Renal cortical epithelial cell (primary cell): ENCODE measurements at regions not wholly inside any gene's neighbourhood (a gene's known extent, or its start where the extent isn't known, plus 50 kb on each side); places are given as distances from the start of the nearest gene placed in this dataset.
A peak's percentile ranks its signal among the peaks of the same experiment; 100 is the strongest.

Experiments
- DNase-seq: peaks from one replicate; pipeline ENCODE4 v3.0.0-alpha.2; 2011; ENCODE audit warnings: low read depth

DNA sequence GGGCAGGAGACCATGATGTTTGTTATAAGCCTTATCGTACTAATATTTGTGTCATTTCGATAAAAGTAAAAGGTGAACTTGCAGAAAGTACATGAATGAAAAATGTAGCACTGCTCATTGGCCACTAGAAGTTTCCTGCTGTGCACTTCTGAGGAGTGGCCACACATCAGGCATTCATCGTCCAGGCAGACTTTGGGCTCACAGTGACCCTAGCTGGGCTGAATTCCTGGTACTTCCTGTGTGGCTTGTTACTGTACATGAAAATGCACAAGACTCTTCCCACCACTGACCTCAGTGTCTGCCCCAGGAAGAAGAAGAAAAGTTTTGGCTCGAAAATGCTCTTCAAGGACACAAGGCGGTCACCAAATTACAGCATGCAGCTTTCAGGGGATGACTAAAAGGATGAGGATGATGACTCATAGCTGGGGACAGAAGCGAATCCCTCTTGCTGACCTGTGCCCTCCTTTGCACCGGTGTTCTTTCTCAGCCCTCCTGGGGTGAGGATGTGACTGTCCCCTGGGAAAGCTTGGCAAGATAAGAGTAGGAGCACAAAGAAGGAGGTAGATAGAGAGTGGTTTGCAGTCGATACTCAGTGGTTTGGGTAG lies 252.4 kb upstream of the KAZN start:
- DNase-seq = peak; percentile 13

DNA sequence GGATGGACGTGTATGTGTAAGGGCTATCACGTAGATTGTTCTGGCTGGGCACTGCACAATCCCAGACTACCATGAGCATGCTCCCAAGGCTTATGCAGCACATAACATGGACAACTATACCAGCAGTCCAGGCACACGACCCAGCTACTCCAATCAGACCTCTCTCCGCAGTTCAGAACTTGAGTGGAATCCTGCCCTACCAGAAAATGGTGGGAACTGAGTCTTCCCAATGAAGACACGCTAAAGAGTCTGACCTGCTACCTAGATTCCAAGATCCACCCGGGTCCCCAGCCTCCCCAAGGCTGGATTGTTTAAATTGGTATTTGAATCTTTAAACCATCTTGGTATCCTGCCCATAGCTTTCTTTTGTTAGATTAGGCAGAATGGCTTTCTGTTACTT lies 251.3 kb upstream of the KAZN start:
- no peak for DNase-seq

DNA sequence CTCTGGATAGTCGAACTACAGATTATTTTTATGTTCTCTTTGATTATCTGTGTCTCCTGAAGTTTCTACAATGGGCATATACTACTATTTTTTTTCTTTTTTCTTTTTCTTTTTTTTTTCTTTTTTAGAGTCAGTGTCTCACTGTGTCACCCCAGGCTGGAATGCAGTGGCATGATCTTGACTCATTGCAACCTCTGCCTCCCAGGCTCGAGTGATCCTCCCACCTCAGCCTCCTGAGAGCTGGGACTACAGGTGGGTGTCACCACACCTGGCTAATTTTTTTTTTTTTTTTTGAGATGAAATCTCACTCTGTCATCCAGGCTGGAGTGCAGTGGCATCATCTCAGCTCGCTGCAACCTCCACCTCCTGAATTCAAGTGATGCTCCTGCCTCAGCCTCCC lies 250.7 kb upstream of the KAZN start:
- no peak for DNase-seq

DNA sequence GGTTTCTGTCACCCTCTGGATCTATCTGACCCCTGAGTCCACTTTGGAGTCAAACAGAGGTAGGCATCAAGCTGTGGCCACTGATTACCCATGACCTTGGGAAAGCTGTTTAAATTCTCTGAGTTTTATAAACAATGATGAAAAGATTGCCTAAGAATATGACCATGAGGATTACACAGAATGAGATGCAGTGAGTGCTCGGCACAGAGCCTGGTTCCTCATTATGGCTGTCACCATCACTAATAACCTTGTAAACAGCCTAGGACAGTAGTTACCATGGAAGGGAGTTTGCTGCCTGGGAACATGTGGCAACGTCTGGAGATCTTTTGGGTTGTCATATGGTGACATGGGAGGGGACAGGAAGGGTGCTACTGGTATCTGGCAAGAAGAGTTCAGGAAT lies 248.3 kb upstream of the KAZN start:
- DNase-seq = no peak

DNA sequence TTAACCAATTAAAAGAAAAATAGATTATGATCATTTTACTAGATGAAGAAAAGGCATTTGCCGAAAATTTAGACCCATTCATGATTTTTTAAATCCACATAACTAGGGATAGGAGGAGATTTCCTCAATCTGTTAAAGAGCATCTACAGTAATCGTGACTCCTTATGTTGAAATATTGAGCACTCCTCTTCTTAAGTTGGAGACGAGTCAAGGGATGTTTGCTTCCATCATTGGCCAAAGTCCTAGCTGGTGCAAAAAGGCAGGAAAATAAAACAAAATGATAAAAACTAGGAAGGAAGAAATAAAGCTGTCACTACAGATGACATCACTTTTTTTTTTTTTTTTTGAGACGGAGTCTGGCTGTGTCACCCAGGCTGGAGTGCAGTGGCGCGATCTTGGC lies 245.6 kb upstream of the KAZN start:
- no peak for DNase-seq

DNA sequence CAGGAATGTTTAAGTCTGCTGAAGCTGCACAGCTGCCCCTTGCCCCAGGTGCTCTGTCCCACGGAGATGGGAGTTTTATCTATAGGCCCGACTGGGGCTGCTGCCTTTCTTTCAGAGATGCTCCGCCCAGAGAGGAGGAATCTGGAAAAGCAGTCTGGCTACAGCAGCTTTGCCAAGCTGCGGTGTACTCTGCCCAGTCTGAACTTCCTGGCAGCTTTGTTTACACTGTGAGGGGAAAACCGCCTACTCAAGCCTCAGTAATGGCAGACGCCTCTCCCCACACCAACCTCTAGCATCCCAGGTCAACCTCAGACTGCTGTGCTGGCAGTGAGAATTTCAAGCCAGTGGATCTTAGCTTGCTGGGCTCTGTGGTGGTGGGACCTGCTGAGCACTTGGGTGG lies 237.5 kb upstream of the KAZN start:
- DNase-seq = peak; percentile 54

DNA sequence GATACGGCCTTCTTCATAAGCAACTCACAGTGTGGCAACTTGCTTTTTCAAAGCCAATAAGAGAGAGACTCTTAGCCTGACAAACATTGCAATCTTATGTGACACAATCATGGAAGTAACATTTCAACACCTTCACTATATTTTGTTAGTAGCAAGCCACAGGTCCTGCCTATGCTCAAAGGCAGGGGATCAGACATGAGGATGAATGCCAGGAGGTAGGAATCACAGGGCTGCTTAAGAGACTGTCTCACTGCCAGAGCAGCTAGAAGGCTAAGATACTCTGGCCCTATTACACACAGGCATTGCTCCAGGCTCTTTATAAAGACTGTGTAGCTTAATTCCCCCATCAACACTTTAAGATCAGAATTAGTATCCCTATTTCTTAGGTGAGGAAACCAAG lies 236.2 kb upstream of the KAZN start:
- no peak for DNase-seq

DNA sequence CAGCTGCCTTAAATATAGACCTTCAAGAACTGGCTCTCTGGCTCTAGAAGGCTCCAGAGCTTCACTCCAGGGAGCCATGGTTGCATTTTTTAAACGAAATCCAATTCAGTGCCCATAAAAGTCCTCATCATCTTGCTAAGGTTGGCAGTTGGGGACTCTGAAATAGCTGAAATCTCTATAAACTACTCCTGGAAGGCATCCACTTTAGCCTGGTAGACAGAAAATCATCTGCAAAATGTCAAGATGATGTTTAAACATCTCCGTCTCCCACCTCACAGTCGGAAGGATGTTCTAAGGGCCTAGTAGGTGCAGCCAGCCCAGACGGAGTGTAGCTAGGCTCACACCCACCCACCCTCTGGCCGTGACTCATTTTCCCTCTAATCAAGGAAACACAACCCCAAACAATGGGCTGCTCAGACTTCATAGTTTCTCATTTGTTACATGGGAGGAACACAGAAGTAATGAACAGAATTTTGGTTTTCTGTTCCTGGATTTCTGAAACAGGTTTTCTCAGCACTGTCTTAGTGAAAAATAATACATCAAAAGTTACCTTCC lies 235.4 kb upstream of the KAZN start:
- no peak for DNase-seq

DNA sequence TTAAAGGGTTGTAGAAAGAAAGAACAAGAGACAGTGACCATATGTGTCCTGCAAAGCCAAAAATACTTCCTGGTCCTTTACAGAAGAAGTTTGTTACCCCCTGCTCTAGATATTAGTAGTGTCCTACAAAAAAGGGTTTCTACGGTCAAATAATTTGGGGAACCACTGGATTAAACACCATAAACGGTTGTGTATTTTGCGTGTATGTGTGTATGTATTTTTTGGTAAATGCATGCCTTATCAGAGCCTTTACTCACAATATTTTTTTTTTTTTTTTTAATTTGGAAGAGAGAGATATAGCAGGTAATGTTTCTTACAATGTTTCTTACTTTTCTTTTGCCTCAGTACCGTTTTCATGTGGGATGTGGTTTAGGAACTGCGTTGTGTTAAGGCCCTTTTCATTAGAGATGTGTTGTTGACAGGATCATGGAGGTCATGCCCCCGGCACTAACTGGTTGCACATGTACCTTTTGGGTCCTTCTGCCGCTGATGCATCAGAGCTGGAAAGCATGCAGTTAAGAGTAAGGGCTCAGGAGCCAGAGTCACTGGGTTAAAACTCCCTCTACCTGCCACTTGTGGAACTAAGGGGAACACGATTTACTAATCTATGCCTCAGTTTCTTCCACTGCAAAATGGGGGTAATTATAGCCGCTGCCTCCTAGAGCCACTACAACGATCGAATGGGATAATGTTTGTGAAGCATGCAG lies 234.6 kb upstream of the KAZN start:
- DNase-seq = no peak

DNA sequence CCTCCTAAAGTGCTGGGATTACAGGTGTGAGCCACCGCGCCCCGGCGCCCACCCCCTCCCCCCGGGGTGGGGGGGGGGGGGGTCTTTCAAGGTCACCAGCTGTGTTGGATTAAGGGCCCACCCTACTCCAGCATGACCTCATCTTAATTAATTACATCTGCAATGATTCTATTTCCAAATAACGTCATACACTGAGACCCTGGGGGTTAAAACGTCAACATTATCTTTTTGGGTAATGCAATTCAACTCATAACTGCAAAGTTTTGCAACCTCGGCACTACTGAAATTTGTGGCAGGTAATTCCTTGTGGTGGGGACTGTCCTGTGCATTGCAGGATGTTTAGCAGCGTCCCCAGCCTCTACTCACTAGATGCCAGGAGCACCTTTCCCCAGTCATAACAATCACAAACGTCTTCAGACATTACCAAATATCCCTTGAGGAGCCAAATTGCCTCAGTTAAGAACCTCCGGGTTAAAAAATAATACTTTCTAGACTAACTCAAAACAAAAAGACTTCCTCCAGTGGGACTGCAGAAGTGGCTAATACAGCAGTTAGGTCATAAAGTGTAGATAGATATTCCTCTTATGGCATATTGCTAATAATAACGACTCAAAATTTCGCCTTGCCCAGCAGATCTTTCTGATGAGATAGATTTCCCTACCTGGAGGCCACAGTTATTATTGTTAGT lies 233.0 kb upstream of the KAZN start:
- no peak for DNase-seq

DNA sequence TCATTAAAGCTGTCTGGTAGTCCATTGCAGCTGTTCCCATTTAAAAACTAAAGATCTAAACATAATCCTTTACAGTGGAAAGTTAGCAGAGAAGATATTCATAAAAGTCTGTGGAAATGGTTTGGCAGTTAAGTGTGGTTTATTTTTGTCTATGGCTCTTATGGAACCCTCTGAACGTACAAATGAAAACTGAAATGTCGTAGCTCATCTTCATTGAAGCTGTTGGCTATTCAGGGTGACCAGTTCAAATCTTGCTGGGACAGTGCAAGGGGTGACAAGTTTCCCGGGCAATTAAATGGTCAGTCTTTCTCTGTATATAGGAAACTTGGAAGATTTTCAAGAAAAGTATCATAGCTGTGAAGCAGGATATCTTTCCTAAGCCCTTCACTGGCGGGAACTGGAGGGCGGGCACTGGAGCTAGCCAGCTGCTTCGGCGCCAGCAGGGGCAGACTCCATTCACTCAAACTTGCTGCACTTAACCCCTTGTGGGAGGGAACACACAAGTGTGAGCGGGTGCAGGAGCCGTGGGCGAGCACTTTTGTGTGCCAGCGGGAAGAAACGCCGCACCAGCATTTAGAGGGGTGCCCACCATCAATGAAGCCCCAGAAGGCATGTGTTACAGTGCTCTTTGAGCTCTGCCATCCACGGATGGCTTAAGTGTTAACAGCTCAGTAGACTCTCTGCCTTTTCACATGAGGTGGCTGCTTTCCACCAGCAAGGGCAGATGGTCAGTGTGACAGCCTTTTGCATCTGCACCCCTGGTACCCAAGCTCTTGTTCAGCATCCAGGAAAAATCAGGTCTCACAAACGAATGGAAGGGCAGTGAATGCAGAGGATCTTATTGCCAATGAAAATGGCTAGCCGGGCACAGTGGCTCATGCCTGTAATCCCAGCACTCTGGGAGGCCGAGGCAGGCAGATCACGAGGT lies 232.1 kb upstream of the KAZN start:
- DNase-seq = no peak

DNA sequence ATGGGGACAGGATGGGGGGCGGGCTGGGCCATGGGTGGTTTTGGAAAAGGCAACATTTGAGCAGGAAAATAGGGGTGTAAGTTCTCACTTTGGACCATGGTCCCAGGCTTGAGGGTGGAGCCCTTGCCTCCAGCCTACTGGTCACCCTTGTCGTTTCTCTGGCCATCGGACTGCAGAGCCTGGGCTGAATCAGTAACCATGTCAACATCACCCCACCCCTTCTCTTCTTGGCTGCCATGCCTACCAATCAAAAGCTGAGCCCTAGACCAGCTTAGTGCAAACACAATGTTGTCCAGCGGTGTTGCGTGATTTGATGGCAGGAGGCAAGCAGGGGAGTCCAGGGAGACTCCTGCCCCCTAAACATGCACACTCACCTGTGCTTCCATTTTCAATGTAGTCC lies 231.0 kb upstream of the KAZN start:
- no peak for DNase-seq

DNA sequence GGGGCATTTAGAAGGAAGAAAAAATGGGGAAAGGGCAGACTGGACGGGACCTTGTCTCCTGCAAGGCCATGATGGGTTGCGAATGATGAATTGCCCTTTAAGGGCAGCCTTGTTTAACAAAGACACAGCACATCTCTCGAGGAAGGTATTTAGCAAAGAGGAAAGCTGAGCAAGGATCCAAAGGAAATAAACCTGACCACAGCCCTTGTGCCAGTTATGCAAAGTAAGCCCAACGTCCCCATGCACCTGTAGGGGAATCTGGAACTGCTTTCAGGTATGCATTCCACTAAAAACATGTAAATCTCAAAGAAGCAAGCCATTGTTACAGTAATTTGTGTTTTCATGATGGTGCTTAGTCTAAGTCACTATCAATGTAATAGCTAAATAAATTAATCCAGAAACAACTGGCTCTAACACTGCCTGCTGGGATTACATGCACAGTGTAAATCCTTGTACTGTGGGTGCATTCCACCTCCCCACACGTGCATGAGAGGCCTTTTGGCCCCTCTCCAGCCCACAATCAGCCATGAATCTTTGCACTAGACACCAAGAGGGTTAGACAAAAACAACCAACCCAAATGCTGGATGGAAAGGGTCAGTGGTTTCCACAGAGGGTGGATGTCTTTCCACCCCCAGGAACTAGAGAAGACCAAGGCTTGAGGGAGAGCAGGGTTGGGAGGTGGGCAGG lies 228.8 kb upstream of the KAZN start:
- DNase-seq = no peak

DNA sequence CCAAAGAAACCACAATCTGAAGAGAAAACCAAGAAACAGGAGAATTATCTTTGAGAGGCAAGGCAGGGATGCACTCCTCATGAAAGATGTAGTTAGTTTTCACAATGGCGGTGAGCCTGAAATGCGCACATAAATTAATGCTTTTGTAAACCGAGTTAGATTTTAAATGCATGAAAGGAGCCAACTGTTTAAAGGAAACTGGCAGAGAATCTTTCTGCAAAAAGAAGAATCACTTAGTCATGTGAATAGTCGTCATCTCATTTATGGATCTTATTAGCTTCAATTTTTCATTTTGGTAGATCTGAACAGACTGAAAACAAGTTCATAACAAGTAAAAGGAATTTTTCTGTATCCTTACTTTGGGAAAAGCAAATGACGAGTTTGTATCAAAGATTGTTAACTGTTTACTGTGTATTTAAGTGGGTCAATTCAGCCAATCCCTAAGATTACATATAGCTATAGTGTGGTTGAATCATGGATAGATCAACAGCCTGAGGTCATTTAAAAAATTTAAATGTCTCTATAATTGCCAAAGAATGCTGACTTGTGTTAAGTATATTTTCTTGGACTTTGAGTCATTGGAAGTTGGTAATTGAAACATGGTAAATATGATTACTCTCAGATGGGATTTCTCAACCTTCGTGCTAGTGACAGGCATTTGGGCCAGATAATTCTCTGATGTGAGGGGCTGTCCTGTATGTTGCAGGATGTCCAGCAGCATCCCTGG lies 226.6 kb upstream of the KAZN start:
- no peak for DNase-seq

DNA sequence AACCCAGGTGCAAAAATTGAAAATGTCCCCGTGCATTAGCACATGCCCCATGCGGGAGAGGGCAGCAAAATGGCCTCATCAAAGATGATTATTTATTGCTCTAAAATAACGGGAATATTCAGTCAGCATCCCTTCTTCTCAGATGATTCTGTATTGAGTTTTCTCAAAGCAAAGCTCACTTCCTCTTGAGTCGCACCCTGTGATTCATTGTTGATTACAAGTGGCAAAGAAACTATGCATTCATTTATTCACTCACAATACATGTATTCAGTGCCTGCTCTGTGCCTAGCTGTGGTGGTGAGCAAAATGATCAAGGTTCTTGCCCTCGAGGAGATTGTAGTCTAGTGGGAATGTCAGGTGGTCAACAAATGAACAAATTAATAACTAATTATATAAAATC lies 226.0 kb upstream of the KAZN start:
- DNase-seq = no peak

DNA sequence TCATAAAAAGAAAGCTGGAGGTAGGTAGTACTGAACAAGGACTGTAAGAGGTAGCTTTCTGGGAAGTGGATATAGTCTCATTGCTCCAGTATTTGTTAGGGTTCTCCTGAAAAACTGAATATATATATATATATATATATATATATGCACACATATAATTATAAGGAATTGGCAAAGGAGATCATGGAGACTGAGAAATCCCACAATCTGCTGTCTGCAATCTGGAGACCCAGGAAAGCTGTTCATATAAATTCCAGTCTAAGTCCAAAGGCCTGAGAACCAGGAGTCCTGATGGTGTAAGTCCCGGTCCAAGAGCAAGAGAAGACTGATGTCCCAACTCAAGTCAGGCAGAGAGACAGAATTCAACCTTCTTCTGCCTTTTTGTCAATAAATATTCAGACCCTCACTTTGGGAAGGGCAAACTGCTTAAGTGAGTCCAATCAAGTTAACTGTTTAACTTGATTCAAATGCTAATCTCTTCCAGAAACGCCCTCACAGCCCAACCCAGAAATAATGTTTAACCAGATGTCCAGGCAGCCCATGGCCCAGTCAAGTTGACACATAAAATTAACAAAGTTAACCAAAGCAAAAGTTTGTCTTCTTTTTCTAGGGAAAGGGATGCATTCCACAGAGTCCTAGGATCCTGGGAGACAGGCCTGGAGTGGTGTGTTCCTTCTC lies 225.3 kb upstream of the KAZN start:
- DNase-seq = no peak

DNA sequence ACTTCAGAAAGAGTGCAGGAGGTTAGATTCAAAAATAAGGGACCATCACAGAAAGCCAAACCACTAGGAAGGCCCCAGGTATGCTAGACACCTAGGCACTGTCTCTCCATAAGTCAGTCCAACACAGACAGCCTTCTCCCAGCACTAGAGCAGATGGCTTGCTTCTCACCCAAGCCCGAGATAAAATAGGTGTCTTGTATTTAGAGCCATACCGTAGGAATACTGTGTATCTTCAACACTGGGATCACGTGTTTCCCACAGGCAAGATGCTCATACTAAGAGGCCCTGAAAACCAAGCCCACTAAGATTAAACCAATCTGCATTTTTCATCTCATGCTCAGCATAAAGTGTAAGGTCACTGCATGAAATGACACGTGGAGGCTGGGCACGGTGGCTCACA lies 223.3 kb upstream of the KAZN start:
- DNase-seq = no peak

DNA sequence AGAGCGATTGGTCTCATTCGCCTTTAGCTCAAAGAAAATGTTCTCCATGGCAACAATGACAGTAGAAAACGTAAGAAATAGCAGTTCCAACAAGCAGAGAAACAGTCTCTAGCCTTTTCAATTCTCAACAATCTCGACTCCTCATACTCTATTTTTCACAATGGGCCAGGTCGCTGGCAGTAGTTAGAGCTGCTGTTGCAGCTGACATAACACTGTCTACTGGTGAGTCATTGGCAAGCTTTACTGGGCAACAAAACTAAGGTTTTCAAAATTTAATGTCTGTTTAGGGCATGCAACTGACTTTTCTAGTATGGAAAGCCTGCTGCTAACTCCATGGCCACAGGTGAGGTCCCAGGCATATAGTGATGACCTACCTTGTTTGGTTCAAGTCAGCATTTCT lies 221.1 kb upstream of the KAZN start:
- no peak for DNase-seq

DNA sequence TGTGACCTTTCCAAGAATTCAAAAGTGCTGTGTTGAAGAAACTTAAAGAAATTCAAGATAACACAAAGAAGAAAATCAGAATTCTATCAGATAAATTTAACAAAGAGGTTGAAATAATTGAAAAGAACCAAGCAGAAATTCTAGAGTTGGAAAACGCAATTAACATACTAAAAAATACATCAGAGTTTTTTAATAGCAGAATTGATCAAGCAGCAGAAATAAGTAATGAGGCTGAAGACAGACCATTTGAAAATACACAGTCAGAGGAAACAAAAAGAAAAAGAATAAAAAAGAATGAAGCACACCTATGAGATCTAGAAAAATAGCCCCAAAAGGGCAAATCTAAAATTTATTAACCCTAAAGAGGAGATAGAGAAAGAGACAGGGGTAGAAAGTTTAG lies 218.1 kb upstream of the KAZN start:
- no peak for DNase-seq

DNA sequence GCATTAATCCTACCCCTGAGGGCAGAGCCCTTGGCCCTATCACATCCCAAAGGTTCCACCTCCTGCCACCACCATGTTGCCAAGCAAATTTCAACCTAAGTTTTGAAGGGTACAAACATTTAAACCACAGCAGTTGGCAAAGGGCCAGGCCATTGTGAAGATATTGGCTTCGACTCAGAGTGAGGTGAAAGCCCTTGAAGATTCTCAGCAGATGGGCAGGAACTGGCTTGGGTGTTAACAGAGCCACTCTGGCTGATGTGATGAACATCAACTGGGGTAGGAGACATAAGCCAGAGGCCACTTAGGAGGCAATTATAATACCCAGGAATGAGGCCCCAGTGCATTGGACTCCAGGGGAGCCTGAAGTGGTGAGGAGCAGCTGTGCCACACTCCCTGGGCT lies 207.7 kb upstream of the KAZN start:
- peak; percentile 37 for DNase-seq
